NCI-H2107 treated with DMSO at 0.1 percent for 48 hours (cell line): ENCODE measurements at regions not wholly inside any gene's neighbourhood (a gene's known extent, or its start where the extent isn't known, plus 50 kb on each side); places are given as distances from the start of the nearest gene placed in this dataset.

Experiments used
- DNase-seq: peaks from one replicate; lab custom pipeline; 2025; ENCODE audit not compliant: unreplicated experiment; lab: John Stamatoyannopoulos, UW

- DNase-seq = no peak
These were observed 103.7 kb downstream of the LINC00237 start for GRCh38 chr20:21002486-21002885.

GRCh38 chr20:20993372-20993771 lies 112.8 kb downstream of the LINC00237 start:
- DNase-seq = no peak

- DNase-seq = no peak
These were observed 113.3 kb downstream of the LINC00237 start for GRCh38 chr20:20992686-20993360.

- DNase-seq = no peak
These were observed 113.9 kb downstream of the LINC00237 start for GRCh38 chr20:20992277-20992676.

- no peak for DNase-seq
These were observed 117.1 kb downstream of the LINC00237 start for GRCh38 chr20:20989081-20989480.

GRCh38 chr20:20979934-20980333 lies 126.2 kb downstream of the LINC00237 start:
- no peak for DNase-seq

- no peak for DNase-seq
These were observed 128.4 kb downstream of the LINC00237 start for GRCh38 chr20:20977786-20978185.

- DNase-seq = no peak
These were observed 133.7 kb downstream of the LINC00237 start for GRCh38 chr20:20972490-20972889.

GRCh38 chr20:20971810-20972209 lies 134.3 kb downstream of the LINC00237 start:
- no peak for DNase-seq

- no peak for DNase-seq
These were observed 135.3 kb downstream of the LINC00237 start for GRCh38 chr20:20970841-20971240.

- no peak for DNase-seq
These were observed 136.4 kb downstream of the LINC00237 start for GRCh38 chr20:20969701-20970280.

GRCh38 chr20:20967564-20968184 lies 138.5 kb downstream of the LINC00237 start:
- no peak for DNase-seq

GRCh38 chr20:20966171-20966570 lies 140.0 kb downstream of the LINC00237 start:
- no peak for DNase-seq

GRCh38 chr20:20959031-20959755 lies 147.0 kb downstream of the LINC00237 start:
- no peak for DNase-seq

- DNase-seq = no peak
These were observed 149.6 kb downstream of the LINC00237 start for GRCh38 chr20:20956513-20956931.

- DNase-seq = no peak
These were observed 150.3 kb downstream of the LINC00237 start for GRCh38 chr20:20955892-20956291.

GRCh38 chr20:20953738-20954618 lies 152.2 kb downstream of the LINC00237 start:
- no peak for DNase-seq

GRCh38 chr20:20950620-20951019 lies 155.5 kb downstream of the LINC00237 start:
- no peak for DNase-seq

GRCh38 chr20:20946122-20946759 lies 159.9 kb downstream of the LINC00237 start:
- no peak for DNase-seq

GRCh38 chr20:20941468-20941889 lies 164.7 kb downstream of the LINC00237 start:
- no peak for DNase-seq
